HK-2 (cell line): ENCODE measurements at regions not wholly inside any gene's neighbourhood (a gene's known extent, or its start where the extent isn't known, plus 50 kb on each side); places are given as distances from the start of the nearest gene placed in this dataset.
A peak's percentile ranks its signal among the peaks of the same experiment; 100 is the strongest.

Experiments used
- DNase-seq: peaks from one replicate; pipeline ENCODE4 v3.0.0-alpha.2; 2018; ENCODE audit not compliant: unreplicated experiment

GRCh38 chr2:65691816-65692215 lies 259.4 kb upstream of the SPRED2 start:
- no peak for DNase-seq

GRCh38 chr2:65688141-65688886 lies 255.9 kb upstream of the SPRED2 start:
- no peak for DNase-seq

- no peak for DNase-seq
Observed at GRCh38 chr2:65687614-65688013, 255.2 kb upstream of the SPRED2 start.

- DNase-seq, result no peak
Observed at GRCh38 chr2:65686928-65687521, 254.6 kb upstream of the SPRED2 start.

GRCh38 chr2:65681503-65681902 lies 249.1 kb upstream of the SPRED2 start:
- no peak for DNase-seq

GRCh38 chr2:65678779-65679391 lies 246.5 kb upstream of the SPRED2 start:
- DNase-seq, result no peak

- DNase-seq, result no peak
Observed at GRCh38 chr2:65675350-65675749, 243.0 kb upstream of the SPRED2 start.

- no peak for DNase-seq
Observed at GRCh38 chr2:65671670-65672242, 239.4 kb upstream of the SPRED2 start.

- DNase-seq, result no peak
Observed at GRCh38 chr2:65669574-65669973, 237.2 kb upstream of the SPRED2 start.

- no peak for DNase-seq
Observed at GRCh38 chr2:65668744-65669143, 236.3 kb upstream of the SPRED2 start.

GRCh38 chr2:65666156-65666725 lies 233.8 kb upstream of the SPRED2 start:
- DNase-seq, result peak; percentile 16

GRCh38 chr2:65664931-65665330 lies 232.5 kb upstream of the SPRED2 start:
- DNase-seq, result no peak

GRCh38 chr2:65663831-65664407 lies 231.5 kb upstream of the SPRED2 start:
- no peak for DNase-seq

GRCh38 chr2:65662654-65663432 lies 230.4 kb upstream of the SPRED2 start:
- no peak for DNase-seq

- no peak for DNase-seq
Observed at GRCh38 chr2:65661980-65662653, 229.7 kb upstream of the SPRED2 start.

- DNase-seq, result no peak
Observed at GRCh38 chr2:65660340-65660739, 227.9 kb upstream of the SPRED2 start.

GRCh38 chr2:65658881-65659280 lies 226.5 kb upstream of the SPRED2 start:
- DNase-seq, result no peak

- no peak for DNase-seq
Observed at GRCh38 chr2:65658266-65658665, 225.9 kb upstream of the SPRED2 start.

- no peak for DNase-seq
Observed at GRCh38 chr2:65656160-65656718, 223.8 kb upstream of the SPRED2 start.

GRCh38 chr2:65655000-65655399 lies 222.6 kb upstream of the SPRED2 start:
- no peak for DNase-seq
